IPS-20b (cell line): ENCODE measurements at regions not wholly inside any gene's neighbourhood (a gene's known extent, or its start where the extent isn't known, plus 50 kb on each side); places are given as distances from the start of the nearest gene placed in this dataset.

Experiments
- H3K27ac ChIP-seq: one replicate; pipeline ENCODE4 v1.5.1; 2013; ENCODE audit warnings: low read length
- H3K27me3 ChIP-seq: 2 replicates; pipeline ENCODE4 v1.6.1; 2013; ENCODE audit warnings: mild to moderate bottlenecking, low read length, inconsistent platforms; ENCODE audit not compliant: insufficient read depth
- H3K36me3 ChIP-seq: 2 replicates; pipeline ENCODE4 v1.6.1; 2013; ENCODE audit warnings: low read depth, mild to moderate bottlenecking, inconsistent platforms, low read length, moderate library complexity; ENCODE audit not compliant: insufficient read depth
- H3K4me1 ChIP-seq: 2 replicates; pipeline ENCODE4 v1.6.1; 2013; ENCODE audit warnings: mild to moderate bottlenecking, control low read depth, inconsistent platforms, low read length, moderate library complexity; ENCODE audit not compliant: insufficient read depth
- H3K4me3 ChIP-seq: 2 replicates; pipeline ENCODE4 v1.5.1; 2013; ENCODE audit warnings: mild to moderate bottlenecking, low read length, inconsistent platforms
- H3K9ac ChIP-seq: 2 replicates; pipeline ENCODE4 v1.6.1; 2013; ENCODE audit warnings: low read depth, mild to moderate bottlenecking, inconsistent platforms, low read length, moderate library complexity
- H3K9me3 ChIP-seq: 2 replicates; pipeline ENCODE4 v1.6.1; 2013; ENCODE audit warnings: mild to moderate bottlenecking, low read depth, low read length, inconsistent platforms; ENCODE audit not compliant: insufficient read depth

- Histone ChIP-seq H3K27ac (no peak overlapping the region), H3K4me1 (peaks cover 6% of the 10 kb centered on the region; the same call in 1 of the 2 replicates)
These were observed 392.2 kb upstream of the ANO3 start for GRCh38 chr11:25939691-25940090.

GRCh38 chr11:25941353-25941752 is 390.6 kb upstream of the ANO3 start:
- no peaks in the 10 kb centered on the region for H3K27me3 ChIP-seq
- H3K4me1 ChIP-seq: peaks cover 6% of the 10 kb centered on the region
- no peak overlapping the region for H3K4me3 ChIP-seq
- no peak overlapping the region for H3K9ac ChIP-seq
- H3K36me3 ChIP-seq: no peaks in the 10 kb centered on the region
- no peaks in the 10 kb centered on the region for H3K9me3 ChIP-seq
- H3K27ac ChIP-seq: no peak overlapping the region

More at GRCh38 chr11:25939691-25940090, 392.2 kb upstream of the ANO3 start:
- H3K9ac ChIP-seq: no peak overlapping the region
- no peak overlapping the region for H3K4me3 ChIP-seq
- H3K9me3 ChIP-seq: peaks cover 12% of the 10 kb centered on the region; the same call in 1 of the 2 replicates
- H3K36me3 ChIP-seq: no peaks in the 10 kb centered on the region
- H3K27me3 ChIP-seq: no peaks in the 10 kb centered on the region

- no peak overlapping the region for H3K9ac ChIP-seq
These were observed 388.9 kb upstream of the ANO3 start for GRCh38 chr11:25943031-25943430.

GRCh38 chr11:25943777-25944661 is 387.9 kb upstream of the ANO3 start:
- Histone ChIP-seq H3K27me3 (no peaks in the 10 kb centered on the region), H3K4me3 (no peak overlapping the region), H3K9ac (no peak overlapping the region), H3K9me3 (0 out of 2 replicates have a peak, but pooled peaks cover 3% of the 10 kb centered on the region), H3K36me3 (no peaks in the 10 kb centered on the region), H3K27ac (no peak overlapping the region), H3K4me1 (peaks cover 13% of the 10 kb centered on the region)

More at GRCh38 chr11:25943031-25943430, 388.9 kb upstream of the ANO3 start:
- H3K4me1 ChIP-seq: peaks cover 14% of the 10 kb centered on the region
- no peak overlapping the region for H3K4me3 ChIP-seq
- H3K9me3 ChIP-seq: no peaks in the 10 kb centered on the region
- H3K27me3 ChIP-seq: no peaks in the 10 kb centered on the region
- H3K36me3 ChIP-seq: no peaks in the 10 kb centered on the region
- no peak overlapping the region for H3K27ac ChIP-seq

GRCh38 chr11:25949918-25950317 is 382.0 kb upstream of the ANO3 start:
- no peaks in the 10 kb centered on the region for H3K36me3 ChIP-seq
- no peak overlapping the region for H3K9ac ChIP-seq
- H3K4me3 ChIP-seq: no peak overlapping the region
- H3K9me3 ChIP-seq: peaks cover 12% of the 10 kb centered on the region
- H3K4me1 ChIP-seq: peaks cover 8% of the 10 kb centered on the region; the same call in 1 of the 2 replicates
- H3K27me3 ChIP-seq: no peaks in the 10 kb centered on the region
- H3K27ac ChIP-seq: no peak overlapping the region

- Histone ChIP-seq H3K9me3 (peaks cover 12% of the 10 kb centered on the region), H3K27ac (no peak overlapping the region), H3K4me3 (no peak overlapping the region), H3K4me1 (no peaks in the 10 kb centered on the region), H3K27me3 (no peaks in the 10 kb centered on the region), H3K9ac (no peak overlapping the region), H3K36me3 (no peaks in the 10 kb centered on the region)
These were observed 378.9 kb upstream of the ANO3 start for GRCh38 chr11:25953006-25953405.

GRCh38 chr11:25958045-25958444 is 373.9 kb upstream of the ANO3 start:
- no peaks in the 10 kb centered on the region for H3K9me3 ChIP-seq
- no peak overlapping the region for H3K9ac ChIP-seq
- H3K27ac ChIP-seq: no peak overlapping the region
- H3K36me3 ChIP-seq: no peaks in the 10 kb centered on the region
- no peaks in the 10 kb centered on the region for H3K27me3 ChIP-seq
- H3K4me3 ChIP-seq: no peak overlapping the region
- H3K4me1 ChIP-seq: no peaks in the 10 kb centered on the region

GRCh38 chr11:25961539-25961938 is 370.4 kb upstream of the ANO3 start:
- H3K4me3 ChIP-seq: no peak overlapping the region
- H3K27me3 ChIP-seq: no peaks in the 10 kb centered on the region
- H3K27ac ChIP-seq: no peak overlapping the region
- no peaks in the 10 kb centered on the region for H3K4me1 ChIP-seq
- no peak overlapping the region for H3K9ac ChIP-seq
- H3K36me3 ChIP-seq: no peaks in the 10 kb centered on the region
- no peaks in the 10 kb centered on the region for H3K9me3 ChIP-seq

GRCh38 chr11:25970726-25971508 is 361.0 kb upstream of the ANO3 start:
- Histone ChIP-seq H3K9me3 (no peaks in the 10 kb centered on the region), H3K4me3 (no peak overlapping the region), H3K27ac (no peak overlapping the region), H3K36me3 (no peaks in the 10 kb centered on the region), H3K4me1 (no peaks in the 10 kb centered on the region), H3K9ac (no peak overlapping the region), H3K27me3 (no peaks in the 10 kb centered on the region)

GRCh38 chr11:25980091-25980490 is 351.8 kb upstream of the ANO3 start:
- no peaks in the 10 kb centered on the region for H3K36me3 ChIP-seq
- no peak overlapping the region for H3K9ac ChIP-seq
- H3K27me3 ChIP-seq: no peaks in the 10 kb centered on the region
- no peaks in the 10 kb centered on the region for H3K4me1 ChIP-seq
- H3K27ac ChIP-seq: no peak overlapping the region
- H3K4me3 ChIP-seq: no peak overlapping the region
- H3K9me3 ChIP-seq: no peaks in the 10 kb centered on the region

- H3K4me3 ChIP-seq: no peak overlapping the region
- H3K9ac ChIP-seq: no peak overlapping the region
- H3K27me3 ChIP-seq: no peaks in the 10 kb centered on the region
- no peaks in the 10 kb centered on the region for H3K4me1 ChIP-seq
- no peaks in the 10 kb centered on the region for H3K36me3 ChIP-seq
- H3K9me3 ChIP-seq: no peaks in the 10 kb centered on the region
- no peak overlapping the region for H3K27ac ChIP-seq
These were observed 349.9 kb upstream of the ANO3 start for GRCh38 chr11:25981998-25982397.
